ENCODE measurements at regions not wholly inside any gene's neighbourhood (a gene's known extent, or its start where the extent isn't known, plus 50 kb on each side); places are given as distances from the start of the nearest gene placed in this dataset.

- Histone ChIP-seq H3K9me3 (ENCODE audit: control insufficient read depth, low read depth, low read length) (no peaks in the 10 kb centered on the region), H3K79me2 (ENCODE audit: insufficient read depth, low read length) (no peaks in the 10 kb centered on the region), H2BK120ac (ENCODE audit: low read depth, low read length, poor library complexity, severe bottlenecking) (no peak overlapping the region), H4K20me1 (ENCODE audit: control insufficient read depth, insufficient read depth, insufficient read length) (no peaks in the 10 kb centered on the region), H3T11ph (ENCODE audit: low read length) (no peak overlapping the region), H2BK15ac (ENCODE audit: low read depth, low read length) (no peak overlapping the region), H3K79me1 (ENCODE audit: insufficient read depth, low read depth, low read length, poor library complexity, severe bottlenecking) (no peaks in the 10 kb centered on the region), H3K9ac (ENCODE audit: extremely low read depth, insufficient read length, low read length) (no peak overlapping the region), H3K4ac (ENCODE audit: low read depth, low read length) (no peak overlapping the region), H2AFZ (ENCODE audit: low read length) (no peak overlapping the region), H3K27me3 (ENCODE audit: insufficient read depth, low read length) (no peaks in the 10 kb centered on the region), H3K4me1 (ENCODE audit: insufficient read depth, low read length) (no peaks in the 10 kb centered on the region), H3K4me2 (ENCODE audit: insufficient read depth, insufficient read length, low read length) (no peak overlapping the region), H3K23me2 (ENCODE audit: insufficient read length, low read depth, low read length, poor library complexity, severe bottlenecking) (no peaks in the 10 kb centered on the region), H3K56ac (ENCODE audit: insufficient read length, low read depth, low read length) (no peak overlapping the region), H2BK20ac (ENCODE audit: low read depth, low read length, poor library complexity, severe bottlenecking) (no peak overlapping the region), H2BK12ac (ENCODE audit: insufficient read length, low read depth, low read length) (no peak overlapping the region), H3K18ac (ENCODE audit: insufficient read length, low read depth, low read length) (no peak overlapping the region), H3K23ac (ENCODE audit: insufficient read length, low read depth, low read length) (no peak overlapping the region), H3K14ac (ENCODE audit: insufficient read depth, low read length) (no peak overlapping the region), H2BK5ac (ENCODE audit: insufficient read length, low read length) (no peak overlapping the region), H4K91ac (ENCODE audit: insufficient read length, low read depth, low read length) (no peak overlapping the region), H3K27ac (ENCODE audit: insufficient read length, low read depth, low read length) (no peak overlapping the region), H4K8ac (replicated peaks; ENCODE audit: insufficient read length, low read depth, low read length) (no peak overlapping the region), H2AK5ac (ENCODE audit: insufficient read length, low read length) (no peak overlapping the region), H4K5ac (ENCODE audit: insufficient read length, low read depth, low read length) (no peak overlapping the region)
- Mint-ChIP-seq H3K9me3 (no peaks in the 10 kb centered on the region), H3K4me1 (peaks cover 0 to 5% of the 10 kb centered on the region in 2 experiments; a peak in 1 of 4 replicates), H3K27ac (no peak overlapping the region), H3K27me3 (ENCODE audit: low read depth) (no peaks in the 10 kb centered on the region; the same call in 1 of the 2 replicates), H3K4me3 (no peak overlapping the region), H3K36me3 (ENCODE audit: insufficient read depth in 1 of 3, low read depth in 3 of 3) (peaks cover 0 to 6% (median 0%) of the 10 kb centered on the region in 3 experiments; a peak in 2 of 7 replicates)
- DNase-seq, result no peak
- TF ChIP-seq CTCF (conservative IDR thresholded peaks at IDR 0.05), result no peak
- WGBS (ENCODE audit: extremely low coverage, insufficient read length, low lambda C conversion rate), result no CpG with 5 or more reads among the region's 7 CpGs
These were observed 335.7 kb downstream of the FOXG1 start for GRCh38 chr14:29102266-29102665.

All from H9 (cell line).